MM.1S (cell line): ENCODE measurements at regions not wholly inside any gene's neighbourhood (a gene's known extent, or its start where the extent isn't known, plus 50 kb on each side); places are given as distances from the start of the nearest gene placed in this dataset.

Source experiments
- DNase-seq: peaks from one replicate; pipeline ENCODE4 v3.0.0-alpha.2; 2015
- H2AFZ ChIP-seq: fragments of 300-600 bp; sonication (generic); 2 replicates; pipeline ENCODE4 v1.6.0; 2016; ENCODE audit warnings: antibody characterized with exemption, low read length
- H3F3A ChIP-seq: fragments of 300-600 bp; sonication (generic); 2 replicates; pipeline ENCODE4 v1.6.1; 2016; ENCODE audit warnings: mild to moderate bottlenecking, antibody characterized with exemption, low read length, moderate library complexity, mixed read lengths; ENCODE audit not compliant: insufficient read depth
- H3K27ac ChIP-seq: fragments of 300-600 bp; sonication (generic); 2 replicates; pipeline ENCODE4 v1.5.1; 2016; ENCODE audit warnings: mild to moderate bottlenecking, low read length
- H3K27me3 ChIP-seq: fragments of 300-600 bp; sonication (generic); replicated peaks from 2 replicates; pipeline ENCODE4 v1.6.0; 2016; ENCODE audit warnings: low read length; ENCODE audit not compliant: insufficient read depth
- H3K36me3 ChIP-seq: fragments of 300-600 bp; sonication (generic); replicated peaks from 2 replicates; pipeline ENCODE4 v1.6.1; 2016; ENCODE audit warnings: mild to moderate bottlenecking, low read length, mixed read lengths; ENCODE audit not compliant: insufficient read depth
- H3K4me1 ChIP-seq: fragments of 300-600 bp; sonication (generic); 2 replicates; pipeline ENCODE4 v1.6.1; 2016; ENCODE audit warnings: low read length, mixed read lengths
- H3K4me2 ChIP-seq: fragments of 300-600 bp; sonication (generic); 2 replicates; pipeline ENCODE4 v1.6.0; 2016; ENCODE audit warnings: low read depth, low read length
- H3K4me3 ChIP-seq: fragments of 300-600 bp; sonication (generic); 2 replicates; pipeline ENCODE4 v1.5.1; 2016; ENCODE audit warnings: low read length, mixed read lengths
- H3K79me2 ChIP-seq: fragments of 300-600 bp; sonication (generic); 2 replicates; pipeline ENCODE4 v1.6.1; 2016; ENCODE audit warnings: mixed run types, low read length, mixed read lengths
- H3K9ac ChIP-seq: fragments of 300-600 bp; sonication (generic); 2 replicates; pipeline ENCODE4 v1.6.1; 2016; ENCODE audit warnings: low read length, mixed read lengths
- H3K9me2 ChIP-seq: fragments of 300-600 bp; sonication (generic); replicated peaks from 2 replicates; pipeline ENCODE4 v1.6.1; 2016; ENCODE audit warnings: mild to moderate bottlenecking, low read length, mixed read lengths; ENCODE audit not compliant: insufficient read depth
- H3K9me3 ChIP-seq: fragments of 300-600 bp; sonication (generic); replicated peaks from 2 replicates; pipeline ENCODE4 v1.6.1; 2016; ENCODE audit warnings: mild to moderate bottlenecking, low read length, mixed read lengths; ENCODE audit not compliant: insufficient read depth
- H4K20me1 ChIP-seq: fragments of 300-600 bp; sonication (generic); 2 replicates; pipeline ENCODE4 v1.6.1; 2016; ENCODE audit warnings: mild to moderate bottlenecking, low read length, moderate library complexity, mixed read lengths; ENCODE audit not compliant: insufficient read depth
- CTCF ChIP-seq: fragments of 300-600 bp; sonication (generic); IDR thresholded peaks from 2 replicates; pipeline ENCODE4 v1.5.1; 2016; ENCODE audit warnings: antibody characterized with exemption, low read length, mixed read lengths
- EZH2 ChIP-seq: fragments of 300-600 bp; sonication (generic); optimal IDR thresholded peaks from 2 replicates; pipeline ENCODE3; 2017; ENCODE audit warnings: low read depth, mild to moderate bottlenecking, antibody characterized with exemption, low read length, mixed read lengths
- EZH2phosphoT487 ChIP-seq: fragments of 300-600 bp; sonication (generic); IDR thresholded peaks from 2 replicates; pipeline ENCODE4 v1.6.1; 2018; ENCODE audit warnings: antibody characterized with exemption, low read length

- H3K36me3 ChIP-seq = no peaks in the 10 kb centered on the region
- no peak overlapping the region for H2AFZ ChIP-seq
- H3K4me1 ChIP-seq = no peaks in the 10 kb centered on the region
- TF ChIP-seq CTCF = no peak
- no peak for TF ChIP-seq EZH2
- TF ChIP-seq EZH2phosphoT487 = no peak
- no peak for DNase-seq
- H3K9me2 ChIP-seq = no peaks in the 10 kb centered on the region
- H3K4me2 ChIP-seq = no peak overlapping the region
- H3K4me3 ChIP-seq = no peak overlapping the region
- no peaks in the 10 kb centered on the region for H3K27me3 ChIP-seq
- no peaks in the 10 kb centered on the region for H3K9me3 ChIP-seq
- no peaks in the 10 kb centered on the region for H4K20me1 ChIP-seq
- no peak overlapping the region for H3K27ac ChIP-seq
- no peaks in the 10 kb centered on the region for H3F3A ChIP-seq
- no peak overlapping the region for H3K9ac ChIP-seq
- H3K79me2 ChIP-seq = no peaks in the 10 kb centered on the region
These were observed 292.4 kb upstream of the PWP1 start for GRCh38 chr12:107393043-107393717.

DNA sequence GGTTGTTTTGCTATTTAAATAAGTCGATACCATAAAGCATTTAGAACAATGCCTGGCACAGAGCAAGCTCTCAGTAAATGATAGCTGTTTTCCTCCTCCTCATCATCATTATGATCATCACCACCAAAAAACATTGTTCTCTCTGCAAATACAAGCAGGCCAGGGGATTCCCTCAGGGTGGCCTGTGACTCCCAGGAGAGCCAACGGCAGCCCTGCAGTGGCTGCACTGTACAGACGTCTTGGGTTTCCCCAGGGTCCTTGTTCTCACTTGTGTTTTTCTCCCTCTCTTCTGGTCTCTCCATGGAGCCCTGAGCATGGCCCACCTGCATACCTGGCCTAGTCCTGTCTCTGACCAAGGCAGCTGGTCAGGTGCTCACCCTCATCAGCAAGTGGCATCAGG is 290.9 kb upstream of the PWP1 start:
- Histone ChIP-seq H3K4me1 (no peaks in the 10 kb centered on the region), H3K9me3 (no peaks in the 10 kb centered on the region)

GRCh38 chr12:107395817-107396216 is 289.8 kb upstream of the PWP1 start:
- Histone ChIP-seq H3K79me2 (no peaks in the 10 kb centered on the region), H3K4me2 (no peak overlapping the region), H3K36me3 (no peaks in the 10 kb centered on the region), H3K9ac (no peak overlapping the region), H3K9me2 (no peaks in the 10 kb centered on the region), H3K27ac (no peak overlapping the region), H3K4me3 (no peak overlapping the region), H3K4me1 (no peaks in the 10 kb centered on the region), H3F3A (no peaks in the 10 kb centered on the region), H3K27me3 (no peaks in the 10 kb centered on the region), H3K9me3 (no peaks in the 10 kb centered on the region), H4K20me1 (no peaks in the 10 kb centered on the region), H2AFZ (no peak overlapping the region)
- no peak for DNase-seq
- TF ChIP-seq CTCF (no peak), EZH2 (no peak), EZH2phosphoT487 (no peak)

More for the DNA sequence above, 290.9 kb upstream of the PWP1 start:
- Histone ChIP-seq H3K79me2 (no peaks in the 10 kb centered on the region), H3K9ac (no peak overlapping the region), H3K27ac (no peak overlapping the region), H3K36me3 (no peaks in the 10 kb centered on the region), H3K4me3 (no peak overlapping the region), H2AFZ (no peak overlapping the region), H3K4me2 (no peak overlapping the region), H3K9me2 (no peaks in the 10 kb centered on the region), H3F3A (no peaks in the 10 kb centered on the region), H3K27me3 (no peaks in the 10 kb centered on the region), H4K20me1 (no peaks in the 10 kb centered on the region)
- DNase-seq = no peak
- TF ChIP-seq EZH2 (no peak), EZH2phosphoT487 (no peak)

DNA sequence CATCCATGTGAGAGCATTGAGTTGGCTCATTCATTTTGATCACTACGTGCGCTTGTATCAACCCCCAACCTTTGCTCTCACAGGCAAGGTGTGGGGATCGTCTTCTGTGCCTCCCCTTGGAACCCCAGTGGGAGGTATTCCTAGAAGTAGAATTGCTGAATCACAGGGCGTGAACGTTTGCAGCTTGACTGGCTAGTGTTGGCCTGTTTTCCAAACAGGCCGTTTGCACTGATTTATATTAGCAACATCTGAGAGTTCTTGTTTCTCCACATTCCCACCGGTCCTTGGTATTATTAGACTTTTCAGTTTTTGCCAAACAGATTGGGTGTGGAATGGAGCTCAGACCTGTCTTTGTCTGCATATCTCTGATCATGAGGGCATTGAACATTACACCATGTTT is 288.6 kb upstream of the PWP1 start:
- no peaks in the 10 kb centered on the region for H3K9me2 ChIP-seq
- H3K4me3 ChIP-seq = no peak overlapping the region
- H4K20me1 ChIP-seq = no peaks in the 10 kb centered on the region
- DNase-seq = no peak
- TF ChIP-seq CTCF (no peak), EZH2 (no peak), EZH2phosphoT487 (no peak)
- H3K4me2 ChIP-seq = no peak overlapping the region
- H3K9me3 ChIP-seq = no peaks in the 10 kb centered on the region
- H3K27ac ChIP-seq = no peak overlapping the region
- no peak overlapping the region for H3K9ac ChIP-seq
- H3K27me3 ChIP-seq = no peaks in the 10 kb centered on the region
- no peaks in the 10 kb centered on the region for H3K79me2 ChIP-seq
- H3K4me1 ChIP-seq = no peaks in the 10 kb centered on the region
- H3F3A ChIP-seq = no peaks in the 10 kb centered on the region
- no peak overlapping the region for H2AFZ ChIP-seq
- H3K36me3 ChIP-seq = no peaks in the 10 kb centered on the region
